T-cell (primary cell): ENCODE measurements at regions not wholly inside any gene's neighbourhood (a gene's known extent, or its start where the extent isn't known, plus 50 kb on each side); places are given as distances from the start of the nearest gene placed in this dataset.
A peak's percentile ranks its signal among the peaks of the same experiment; 100 is the strongest.

Experiments
- ATAC-seq, 4 experiments: fragments of 200-7000 bp in 3 of 4; fragments of 150-1000 bp in 1 of 4; cut with Tn5 transposase; replicated peaks in 1 of 4; 1 replicate in 3 of 4; 2 replicates in 1 of 4; pipeline ENCODE4 v1.10.0; 2021; ENCODE audit warnings: moderate library complexity in 3 of 4, mild to moderate bottlenecking in 2 of 4, moderate number of reproducible peaks in 1 of 4
- CTCF ChIA-PET, 2 donors: fragments of 300-600 bp; sonication (Branson Sonifier 250); formaldehyde crosslinking; loops; one replicate each; lab custom pipeline; 2022; ENCODE audit warnings: antibody characterized with exemption in 2 of 2; lab: Charles Lee
- POLR2A ChIA-PET, 2 donors: fragments of 300-600 bp; sonication (Branson Sonifier 250); formaldehyde crosslinking; loops; one replicate each; lab custom pipeline; 2022; ENCODE audit warnings: antibody characterized with exemption in 2 of 2; lab: Charles Lee
- DNase-seq, 35 experiments: peaks; one replicate each; pipeline versions ENCODE4 v3.0.0 to v3.0.0-alpha.2; 2013 to 2023
- H3K27ac ChIP-seq: one replicate; pipeline ENCODE4 v1.5.1; 2013; ENCODE audit warnings: low read length
- H3K27me3 ChIP-seq, 2 experiments: replicated peaks in 1 of 2; 1 replicate in 1 of 2; 2 replicates in 1 of 2; pipeline versions ENCODE4 v1.6.1 to v1.7.0; 2013; ENCODE audit warnings: low read length in 1 of 2, mixed read lengths in 1 of 2; ENCODE audit not compliant: control insufficient read depth in 2 of 2, insufficient read depth in 2 of 2; ENCODE audit errors: extremely low read depth in 1 of 2
- H3K36me3 ChIP-seq, 2 donors: 1 replicate in 1 of 2; 2 replicates in 1 of 2; pipeline versions ENCODE4 v1.6.1 to v1.7.0; 2013; ENCODE audit warnings: low read length in 1 of 2; ENCODE audit not compliant: control insufficient read depth in 2 of 2, insufficient read depth in 1 of 2; ENCODE audit errors: extremely low read depth in 1 of 2
- H3K4me1 ChIP-seq, 2 experiments: 1 replicate in 1 of 2; 2 replicates in 1 of 2; pipeline versions ENCODE4 v1.6.1 to v1.7.0; 2013; ENCODE audit warnings: low read length in 2 of 2, mixed read lengths in 1 of 2; ENCODE audit not compliant: insufficient read depth in 2 of 2, control insufficient read depth in 1 of 2; ENCODE audit errors: extremely low read depth in 1 of 2
- H3K4me3 ChIP-seq, 2 donors: 1 replicate in 1 of 2; 2 replicates in 1 of 2; pipeline versions ENCODE4 v1.5.1 to v1.7.0; 2013; ENCODE audit warnings: mild to moderate bottlenecking in 2 of 2, low read length in 1 of 2, moderate library complexity in 1 of 2; ENCODE audit not compliant: control insufficient read depth in 1 of 2; ENCODE audit errors: extremely low read depth in 1 of 2
- H3K9me3 ChIP-seq: 2 replicates; pipeline ENCODE4 v1.7.0; 2013
- H3K27ac Mint-ChIP-seq, 2 donors: one replicate each; pipeline ENCODE4 v1.8.0; 2020 to 2021; ENCODE audit warnings: mild to moderate bottlenecking in 2 of 2, mixed read lengths in 2 of 2
- H3K27me3 Mint-ChIP-seq, 2 donors: one replicate each; pipeline ENCODE4 v1.8.0; 2021 to 2022; ENCODE audit warnings: mixed read lengths in 2 of 2
- H3K36me3 Mint-ChIP-seq: one replicate; pipeline ENCODE4 v1.8.0; 2021; ENCODE audit warnings: mixed read lengths
- H3K4me1 Mint-ChIP-seq, 3 donors: one replicate each; pipeline ENCODE4 v1.8.0; 2020 to 2022; ENCODE audit warnings: mixed read lengths in 3 of 3, mild to moderate bottlenecking in 1 of 3
- H3K4me3 Mint-ChIP-seq, 3 donors: one replicate each; pipeline ENCODE4 v1.8.0; 2020 to 2022; ENCODE audit warnings: mild to moderate bottlenecking in 3 of 3, mixed read lengths in 3 of 3, moderate library complexity in 3 of 3
- H3K9me3 Mint-ChIP-seq, 3 donors: one replicate each; pipeline ENCODE4 v1.8.0; 2020 to 2022; ENCODE audit warnings: mixed read lengths in 3 of 3
- WGBS: methylation state at CpG from one replicate; pipeline ENCODE4 v1.1.5; 2013; ENCODE audit warnings: missing lambda C conversion rate; ENCODE audit not compliant: insufficient coverage; 5-methylcytosine and 5-hydroxymethylcytosine counted together

DNA sequence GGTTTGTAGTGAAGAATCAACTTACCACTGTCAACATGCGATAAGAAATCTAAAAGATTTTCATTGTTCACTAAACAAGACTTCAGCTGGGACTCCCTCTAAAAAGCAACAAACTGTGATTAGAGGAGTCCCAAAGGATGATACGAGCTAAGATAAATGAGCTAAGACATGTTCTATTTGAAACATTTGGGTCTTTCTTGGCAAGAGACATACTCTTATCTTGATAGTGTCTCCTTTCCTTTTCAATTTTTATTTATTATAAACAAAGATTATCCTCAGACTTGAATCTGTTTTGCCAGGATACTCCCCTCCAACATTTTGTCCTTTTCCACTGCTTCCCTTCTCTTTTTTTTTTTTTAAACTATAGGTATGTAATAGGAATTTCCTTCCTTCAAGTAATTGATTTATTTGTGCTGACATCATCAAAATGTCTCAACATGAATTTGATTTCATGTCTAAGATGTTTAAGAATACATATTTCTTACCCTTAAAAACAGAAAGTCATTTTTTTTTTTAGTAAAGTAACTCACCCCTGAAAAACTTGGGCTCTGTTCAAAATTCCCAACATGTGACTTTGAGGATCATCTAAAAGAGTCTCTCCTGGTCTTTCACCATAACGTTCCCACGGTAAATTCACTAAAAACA, 158.4 kb upstream of the NRP1 start:
- Histone ChIP-seq H3K4me3 (no peak overlapping the region), H3K36me3 (no peaks in the 10 kb centered on the region), H3K27ac (no peak overlapping the region), H3K4me1 (no peaks in the 10 kb centered on the region), H3K27me3 (no peaks in the 10 kb centered on the region), H3K9me3 (no peaks in the 10 kb centered on the region)
- Mint-ChIP-seq H3K27ac (no peak overlapping the region), H3K36me3 (no peaks in the 10 kb centered on the region), H3K27me3 (peaks cover 0 to 3% of the 10 kb centered on the region in 2 donors), H3K4me1 (no peaks in the 10 kb centered on the region), H3K9me3 (no peaks in the 10 kb centered on the region), H3K4me3 (no peak overlapping the region)
- POLR2A ChIA-PET: no interaction called here
- CTCF ChIA-PET: no interaction called here
- no CpG with 5 or more reads among the region's 4 CpGs for WGBS
- ATAC-seq: no peak
- DNase-seq: no peak

DNA sequence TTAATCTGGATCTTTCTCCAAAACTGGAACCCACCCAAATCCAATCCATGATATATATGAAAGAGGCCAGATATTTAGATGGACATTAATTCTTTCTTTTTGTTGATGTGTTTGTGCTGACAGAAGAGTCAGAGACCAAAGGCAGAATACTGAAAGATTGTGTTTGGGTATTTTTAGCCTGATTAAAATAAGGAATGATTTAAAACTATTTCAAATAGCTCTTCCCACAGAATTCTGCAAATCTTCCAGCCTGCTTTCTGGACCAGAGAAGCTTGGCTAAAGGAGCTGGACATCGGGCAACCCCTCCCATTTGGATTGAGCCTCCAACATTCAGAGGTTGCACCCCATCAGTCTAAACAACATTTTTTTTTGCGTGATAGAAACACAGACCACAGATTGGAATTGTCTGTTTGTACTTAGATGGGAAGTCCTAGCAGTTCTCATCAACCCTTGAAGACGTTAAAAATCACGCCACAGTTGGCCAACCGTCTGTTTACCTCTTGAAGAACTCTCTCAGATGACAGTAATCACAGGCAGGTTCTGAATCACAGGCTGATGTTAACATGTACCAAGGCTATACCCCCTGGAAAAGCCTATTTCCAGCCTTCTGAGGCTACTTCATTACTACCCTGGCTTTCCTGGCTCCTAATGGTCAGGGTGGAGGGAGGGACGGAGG, 155.2 kb upstream of the NRP1 start:
- Histone ChIP-seq H3K4me1 (no peaks in the 10 kb centered on the region), H3K27me3 (no peaks in the 10 kb centered on the region), H3K9me3 (no peaks in the 10 kb centered on the region), H3K4me3 (no peak overlapping the region), H3K36me3 (no peaks in the 10 kb centered on the region), H3K27ac (no peak overlapping the region)
- H3K9me3 Mint-ChIP-seq: no peaks in the 10 kb centered on the region
- POLR2A ChIA-PET: no interaction called here
- ATAC-seq (no peak), DNase-seq (no peak)
- CTCF ChIA-PET: no interaction called here
- H3K27me3 Mint-ChIP-seq: no peaks in the 10 kb centered on the region
- no peak overlapping the region for H3K4me3 Mint-ChIP-seq
- no peak overlapping the region for H3K27ac Mint-ChIP-seq
- no peaks in the 10 kb centered on the region for H3K36me3 Mint-ChIP-seq
- H3K4me1 Mint-ChIP-seq: peaks cover 11 to 13% (median 12%) of the 10 kb centered on the region in 3 donors
- 100% methylated on average over 1 of the region's 6 CpGs for WGBS

- H3K27ac Mint-ChIP-seq: peak overlapping the region in 1 of 2 donors; percentile 26
- DNase-seq (peak in 1 of 35 experiments; percentile 15), ATAC-seq (no peak)
- no peaks in the 10 kb centered on the region for H3K27me3 Mint-ChIP-seq
- H3K27me3 ChIP-seq: no peaks in the 10 kb centered on the region
- no peak overlapping the region for H3K4me3 ChIP-seq
- no peaks in the 10 kb centered on the region for H3K4me1 ChIP-seq
- H3K4me3 Mint-ChIP-seq: peak overlapping the region; percentile 1 to 46 (median 11)
- H3K9me3 ChIP-seq: no peaks in the 10 kb centered on the region
- H3K9me3 Mint-ChIP-seq: no peaks in the 10 kb centered on the region
- no peaks in the 10 kb centered on the region for H3K36me3 ChIP-seq
- ChIA-PET POLR2A (no interaction called here), CTCF (no interaction called here)
- WGBS: no CpG with 5 or more reads among the region's 4 CpGs
- H3K36me3 Mint-ChIP-seq: no peaks in the 10 kb centered on the region
- peaks cover 11 to 13% (median 12%) of the 10 kb centered on the region in 3 donors for H3K4me1 Mint-ChIP-seq
- H3K27ac ChIP-seq: no peak overlapping the region
These were observed 152.7 kb upstream of the NRP1 start for GRCh38 chr10:33487014-33487776.

DNA sequence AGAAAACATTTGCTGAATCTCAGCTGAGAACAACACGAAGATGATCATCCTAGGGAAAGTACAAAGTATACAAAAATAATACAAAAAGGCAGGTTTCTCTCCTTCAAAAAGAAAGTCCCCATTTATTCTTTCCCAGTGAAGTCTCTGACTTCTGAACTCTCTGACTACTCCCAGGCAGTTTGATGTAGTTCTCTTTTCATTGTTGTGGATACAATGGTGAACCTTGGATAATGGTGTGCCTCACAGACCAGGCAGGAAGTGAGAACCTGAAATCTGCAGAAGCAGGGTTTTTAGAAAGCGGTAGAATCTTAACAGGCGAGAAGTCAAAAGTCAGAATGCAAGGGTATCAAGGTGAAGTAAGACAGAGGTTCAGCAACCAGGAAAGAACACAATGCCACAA, 150.8 kb upstream of the NRP1 start:
- Histone ChIP-seq H3K4me1 (no peaks in the 10 kb centered on the region), H3K4me3 (no peak overlapping the region), H3K27ac (no peak overlapping the region), H3K36me3 (no peaks in the 10 kb centered on the region), H3K27me3 (no peaks in the 10 kb centered on the region), H3K9me3 (no peaks in the 10 kb centered on the region)
- CTCF ChIA-PET: interaction anchor here in 1 of 2 donors (0.7 kb wide), 1 partner anchor 1720 kb away, joined by 4 read pairs; no protein-coding TSS in a partner anchor
- no peak overlapping the region for H3K27ac Mint-ChIP-seq
- no peaks in the 10 kb centered on the region for H3K36me3 Mint-ChIP-seq
- WGBS: 75% methylated on average over 2 of the region's 3 CpGs
- DNase-seq (no peak), ATAC-seq (no peak)
- POLR2A ChIA-PET: no interaction called here
- no peaks in the 10 kb centered on the region for H3K27me3 Mint-ChIP-seq
- no peak overlapping the region for H3K4me3 Mint-ChIP-seq
- peaks cover 11 to 13% (median 12%) of the 10 kb centered on the region in 3 donors for H3K4me1 Mint-ChIP-seq
- no peaks in the 10 kb centered on the region for H3K9me3 Mint-ChIP-seq

DNA sequence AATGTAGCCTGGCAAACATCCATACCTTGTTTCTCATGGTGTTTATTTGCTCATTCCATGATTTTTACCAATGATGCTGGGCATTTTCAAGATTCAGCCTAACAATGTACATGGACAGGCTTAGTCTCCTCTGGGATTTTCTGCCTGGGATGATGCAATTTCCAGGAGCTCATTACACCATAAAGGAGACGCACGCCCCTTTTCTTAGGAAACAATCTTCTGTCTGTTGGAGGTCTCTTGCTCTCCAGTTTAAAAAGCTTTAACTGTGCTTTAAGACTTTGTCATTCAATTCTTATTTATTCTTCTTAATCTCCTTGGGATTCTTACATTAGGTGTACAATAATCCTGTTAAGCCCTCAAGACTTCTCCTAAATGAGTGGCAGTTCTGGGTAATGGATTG, 150.3 kb upstream of the NRP1 start:
- no peak for DNase-seq
- ChIA-PET POLR2A (no interaction called here), CTCF (no interaction called here)
- no CpG with 5 or more reads among the region's 2 CpGs for WGBS
- H3K27ac ChIP-seq: no peak overlapping the region
- no peaks in the 10 kb centered on the region for H3K4me1 ChIP-seq
- H3K9me3 Mint-ChIP-seq: no peaks in the 10 kb centered on the region
- H3K27me3 Mint-ChIP-seq: no peaks in the 10 kb centered on the region
- H3K27me3 ChIP-seq: no peaks in the 10 kb centered on the region
- H3K27ac Mint-ChIP-seq: no peak overlapping the region
- no peak for ATAC-seq
- no peaks in the 10 kb centered on the region for H3K9me3 ChIP-seq
- peaks cover 11 to 13% (median 12%) of the 10 kb centered on the region in 3 donors for H3K4me1 Mint-ChIP-seq
- no peak overlapping the region for H3K4me3 Mint-ChIP-seq
- H3K36me3 ChIP-seq: no peaks in the 10 kb centered on the region
- no peaks in the 10 kb centered on the region for H3K36me3 Mint-ChIP-seq
- no peak overlapping the region for H3K4me3 ChIP-seq

GRCh38 chr10:33483816-33484190, 149.3 kb upstream of the NRP1 start:
- no peaks in the 10 kb centered on the region for H3K36me3 Mint-ChIP-seq
- no peaks in the 10 kb centered on the region for H3K9me3 Mint-ChIP-seq
- no peaks in the 10 kb centered on the region for H3K9me3 ChIP-seq
- CTCF ChIA-PET: no interaction called here
- no peaks in the 10 kb centered on the region for H3K36me3 ChIP-seq
- H3K4me3 Mint-ChIP-seq: no peak overlapping the region
- no peak overlapping the region for H3K27ac Mint-ChIP-seq
- H3K27ac ChIP-seq: no peak overlapping the region
- H3K27me3 ChIP-seq: no peaks in the 10 kb centered on the region
- H3K27me3 Mint-ChIP-seq: no peaks in the 10 kb centered on the region
- H3K4me1 Mint-ChIP-seq: peaks cover 11 to 13% (median 12%) of the 10 kb centered on the region in 3 donors
- no peak overlapping the region for H3K4me3 ChIP-seq
- DNase-seq (no peak), ATAC-seq (no peak)
- H3K4me1 ChIP-seq: no peaks in the 10 kb centered on the region
- 100% methylated on average over 1 of the region's 3 CpGs for WGBS
- POLR2A ChIA-PET: no interaction called here
